HG02763 (cell line): ENCODE measurements at regions not wholly inside any gene's neighbourhood (a gene's known extent, or its start where the extent isn't known, plus 50 kb on each side); places are given as distances from the start of the nearest gene placed in this dataset.
"Not testable (repeated sequence)": the region's sequence is repeated elsewhere in the genome, so short reads cannot be mapped to it uniquely, and the experiment has no call there.

Experiments used
- ATAC-seq: cut with Tn5 transposase; IDR thresholded peaks from one replicate; pipeline ENCODE4 v1.9.1; 2021; ENCODE audit warnings: mild to moderate bottlenecking, moderate library complexity; ENCODE audit not compliant: unreplicated experiment

DNA sequence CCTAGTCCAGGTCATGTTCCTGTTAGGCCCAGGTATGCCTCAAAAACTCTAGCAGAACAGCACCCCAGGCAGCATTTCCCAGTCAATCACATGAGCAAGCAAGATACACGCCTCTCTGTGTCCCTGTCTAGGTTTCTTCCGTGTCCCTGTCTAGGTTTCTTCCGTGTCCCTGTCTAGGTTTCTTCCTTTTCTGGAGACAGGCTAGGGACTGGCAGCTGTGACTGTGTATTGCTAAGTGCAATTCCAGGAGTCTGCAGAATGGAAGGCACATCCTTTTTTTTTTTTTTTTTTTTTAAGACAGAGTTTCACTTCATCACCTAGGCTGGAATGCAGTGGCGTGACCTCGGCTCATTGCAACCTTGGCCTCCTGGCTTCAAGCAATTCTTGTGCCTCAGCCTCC is 77.6 kb downstream of the SETD4 start:
- no peak for ATAC-seq

DNA sequence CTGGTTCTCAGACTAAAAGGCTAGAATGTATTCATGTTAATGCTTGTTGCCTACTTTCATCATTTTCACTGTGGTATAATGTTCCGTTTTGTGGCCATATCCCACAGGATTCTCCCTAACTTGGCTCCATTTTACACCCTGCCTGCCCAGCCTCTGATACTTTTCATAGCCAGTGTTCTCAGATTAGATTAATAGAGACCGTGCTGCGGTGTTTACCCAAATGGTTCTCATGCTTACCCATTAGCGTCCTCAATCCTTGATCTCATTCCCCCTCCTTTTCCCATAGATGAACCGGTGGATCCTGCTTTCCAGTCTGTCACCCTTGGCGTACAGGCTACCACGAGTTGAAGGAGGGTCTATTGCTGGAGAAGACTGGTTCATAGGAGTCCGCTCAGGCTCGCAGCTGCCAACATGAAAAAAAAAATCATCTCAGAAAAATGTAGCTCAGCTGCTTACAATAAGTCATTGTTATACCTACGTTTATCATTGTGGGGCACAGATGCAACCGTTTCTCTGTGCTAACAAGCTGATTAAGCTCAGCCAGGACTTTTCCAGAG is 78.7 kb downstream of the SETD4 start:
- ATAC-seq = no peak

DNA sequence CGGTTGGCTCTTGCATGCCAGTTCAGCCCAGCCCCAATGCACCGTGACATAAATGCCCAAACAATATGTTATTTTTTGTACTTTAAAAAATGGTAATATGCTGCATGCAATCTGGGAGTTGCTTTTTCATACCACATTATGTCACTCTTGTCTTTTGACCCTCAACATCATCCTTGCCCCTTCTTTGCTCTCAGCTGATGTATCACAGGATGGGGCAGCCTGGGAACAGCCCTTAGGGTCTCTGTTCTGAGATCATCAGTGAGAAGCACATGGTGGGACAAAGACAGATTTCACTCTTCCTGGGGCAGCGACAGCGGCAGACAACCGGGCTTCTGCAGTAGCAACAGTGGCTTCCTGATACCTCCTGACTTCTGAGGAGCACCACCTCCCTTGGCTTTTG is 79.5 kb downstream of the SETD4 start:
- ATAC-seq = no peak

DNA sequence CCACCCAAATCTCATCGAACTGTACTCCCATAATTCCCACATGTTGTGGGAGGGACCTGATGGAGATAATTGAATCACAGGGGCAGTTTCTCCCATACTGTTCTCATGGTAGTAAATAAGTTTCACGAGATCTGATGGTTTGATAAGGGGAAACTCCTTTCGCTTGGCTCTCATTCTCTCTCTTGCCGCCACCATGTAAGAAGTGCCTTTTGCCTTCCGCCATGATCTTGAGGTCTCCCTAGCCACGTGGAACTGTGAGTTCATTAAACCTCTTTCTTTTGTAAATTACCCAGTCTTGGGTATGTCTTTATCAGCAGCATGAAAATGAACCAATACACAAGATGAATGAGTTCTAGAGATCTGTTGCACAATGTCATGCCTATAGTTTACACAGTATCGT is 82.5 kb downstream of the SETD4 start:
- ATAC-seq = not testable (repeated sequence)

DNA sequence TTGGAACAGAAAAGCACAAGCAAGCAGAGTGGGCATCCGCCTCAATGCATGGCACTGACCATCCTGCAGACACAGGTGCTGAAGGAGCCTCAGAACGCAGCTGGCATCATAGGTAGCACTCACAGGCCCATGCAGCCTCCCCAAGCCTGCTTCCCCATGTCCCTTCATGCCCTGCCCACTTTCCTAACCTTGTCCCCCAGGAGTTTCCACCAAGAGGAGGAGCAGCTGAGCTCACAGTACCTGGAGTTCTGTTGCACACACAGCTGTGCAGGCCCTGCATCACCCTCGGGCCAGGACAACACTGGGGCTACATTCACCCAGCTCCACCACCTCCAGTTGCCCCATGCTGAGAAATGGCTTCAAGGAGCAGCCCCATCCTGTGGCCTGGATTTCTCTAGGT is 83.4 kb downstream of the SETD4 start:
- no peak for ATAC-seq

DNA sequence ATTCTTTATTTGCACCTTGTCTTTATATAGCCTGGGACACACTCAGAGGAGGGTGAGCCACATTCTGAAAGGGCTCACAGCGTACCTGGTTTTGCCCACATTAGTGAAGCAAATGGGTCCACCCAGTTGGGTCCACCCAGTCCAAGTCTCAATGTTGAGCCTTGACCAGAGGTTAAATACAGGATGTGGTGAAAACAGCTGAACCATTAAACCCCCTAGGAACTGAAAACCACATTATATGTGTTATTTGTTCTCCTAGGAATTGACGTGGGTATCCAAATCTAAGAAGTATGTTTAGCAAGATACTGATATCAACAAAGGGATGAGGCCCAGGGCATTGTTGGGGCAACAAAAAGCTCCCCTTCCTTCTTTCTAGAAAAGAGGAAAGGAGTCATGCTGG is 83.8 kb downstream of the SETD4 start:
- no peak for ATAC-seq

DNA sequence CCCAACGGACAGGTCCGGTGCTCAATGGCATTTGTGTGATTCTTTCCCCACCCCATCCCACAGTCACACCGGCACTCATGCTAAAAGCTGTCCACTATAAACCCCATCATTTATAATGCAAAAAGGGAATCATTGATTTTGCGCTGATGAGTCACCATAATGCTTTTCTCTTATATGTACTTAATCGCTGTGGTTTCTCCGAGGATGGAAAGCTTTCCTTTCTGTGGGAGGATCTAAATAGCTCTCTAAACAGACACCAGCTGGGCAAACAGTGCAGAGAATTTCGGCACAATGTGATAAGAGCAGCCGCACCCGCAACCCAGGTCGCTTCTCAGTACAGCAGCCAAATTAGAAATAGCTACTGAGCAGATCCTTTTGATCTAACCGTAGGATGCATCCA is 85.6 kb downstream of the SETD4 start:
- ATAC-seq = no peak

DNA sequence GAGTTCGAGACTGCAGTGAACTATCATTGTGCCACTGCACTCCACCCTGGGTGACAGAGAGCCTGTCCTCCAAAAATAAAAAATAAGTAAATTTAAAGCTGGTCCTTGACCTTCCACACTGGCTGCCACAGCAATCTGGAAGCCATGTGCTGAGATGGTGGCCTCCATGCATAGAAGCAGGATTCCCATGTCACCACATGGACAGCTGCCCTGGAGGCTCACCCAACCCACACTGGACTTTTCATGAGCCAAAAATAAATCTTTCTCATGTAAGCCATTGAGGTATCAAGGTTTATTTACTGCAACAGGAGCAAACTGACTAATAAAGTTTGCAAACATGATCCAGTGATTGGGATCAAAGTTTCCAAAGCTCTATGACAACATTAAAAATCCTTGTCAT is 88.5 kb downstream of the SETD4 start:
- ATAC-seq = no peak

DNA sequence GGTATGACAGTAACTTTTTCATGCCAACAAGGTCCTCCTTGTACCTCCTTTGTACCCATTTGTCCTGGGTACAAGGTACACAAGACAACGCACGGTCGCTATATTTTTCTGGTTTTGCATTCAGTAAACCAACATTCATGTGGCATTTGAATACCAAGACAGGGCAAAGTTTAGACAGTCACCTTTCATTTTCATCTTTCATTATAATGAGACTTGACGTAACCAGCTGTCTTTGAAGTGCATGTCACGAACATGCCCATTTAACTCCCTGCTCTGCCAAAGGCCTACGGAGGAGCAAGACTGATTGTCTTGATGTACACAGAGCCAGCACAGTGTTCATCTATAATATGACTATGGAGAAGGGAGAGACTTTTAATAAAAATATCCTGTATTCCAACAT is 91.0 kb downstream of the SETD4 start:
- ATAC-seq = no peak

DNA sequence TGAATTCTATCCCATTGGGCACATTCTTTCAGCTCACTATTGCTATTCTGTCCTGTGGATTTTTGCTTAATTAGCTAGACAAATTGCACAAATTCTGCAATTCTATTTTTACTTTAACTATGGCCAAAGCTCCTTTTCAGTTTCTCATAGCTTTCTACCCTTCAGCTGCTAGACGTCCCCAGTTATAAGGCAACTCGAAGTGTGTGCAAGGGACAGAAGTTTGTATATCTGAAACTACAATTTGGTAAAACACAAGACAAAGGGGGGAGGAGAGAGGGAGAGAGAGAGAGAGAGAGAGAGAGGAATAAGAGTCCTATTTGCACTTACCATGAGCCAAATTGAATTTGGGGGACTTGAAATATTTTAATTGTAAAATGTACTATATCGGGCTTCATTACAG is 91.8 kb downstream of the SETD4 start:
- no peak for ATAC-seq

DNA sequence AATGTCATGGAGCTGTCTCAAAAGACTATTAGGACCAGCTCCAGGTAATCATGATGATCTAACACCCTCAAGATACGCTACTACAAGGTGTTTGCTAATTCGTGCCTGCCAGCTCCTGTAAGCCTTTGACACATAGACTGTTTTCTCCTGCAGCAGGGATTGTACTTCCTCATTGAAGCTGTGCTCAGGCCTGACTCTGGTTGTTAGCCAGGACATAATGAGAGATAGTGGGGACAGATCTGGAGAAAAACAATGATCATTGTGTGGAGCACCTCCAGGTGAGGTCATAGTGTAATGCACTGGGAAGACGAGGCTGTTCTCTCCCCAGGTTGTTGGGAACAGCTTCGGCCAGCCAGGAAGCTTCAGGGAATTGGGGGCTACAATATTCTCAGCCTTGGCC is 94.6 kb downstream of the SETD4 start:
- ATAC-seq = no peak

DNA sequence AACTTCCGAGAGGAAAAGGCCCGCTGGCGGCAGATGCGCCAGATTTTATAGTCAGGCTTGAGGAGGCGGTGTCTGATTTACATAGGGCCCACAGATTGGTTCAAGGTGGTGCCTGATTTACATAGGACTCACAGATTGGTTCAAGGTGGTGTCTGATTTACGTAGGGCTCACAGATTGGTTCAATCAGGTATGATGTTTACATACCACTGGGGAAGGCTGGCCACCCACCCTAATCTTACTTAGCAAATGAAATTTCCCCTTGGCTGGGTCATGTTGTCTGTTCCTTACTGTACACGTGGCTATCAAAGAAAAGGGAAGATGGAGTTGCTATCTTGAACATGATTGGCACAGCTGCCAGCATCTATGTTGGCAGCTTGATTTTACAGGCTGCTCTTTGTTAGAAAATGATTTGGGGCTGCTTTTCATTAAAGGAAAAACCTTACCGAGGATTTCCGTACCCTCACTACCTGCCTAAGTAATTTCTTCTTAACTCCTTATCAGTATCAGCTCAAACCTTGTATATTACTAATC is 96.3 kb downstream of the SETD4 start:
- ATAC-seq = no peak

DNA sequence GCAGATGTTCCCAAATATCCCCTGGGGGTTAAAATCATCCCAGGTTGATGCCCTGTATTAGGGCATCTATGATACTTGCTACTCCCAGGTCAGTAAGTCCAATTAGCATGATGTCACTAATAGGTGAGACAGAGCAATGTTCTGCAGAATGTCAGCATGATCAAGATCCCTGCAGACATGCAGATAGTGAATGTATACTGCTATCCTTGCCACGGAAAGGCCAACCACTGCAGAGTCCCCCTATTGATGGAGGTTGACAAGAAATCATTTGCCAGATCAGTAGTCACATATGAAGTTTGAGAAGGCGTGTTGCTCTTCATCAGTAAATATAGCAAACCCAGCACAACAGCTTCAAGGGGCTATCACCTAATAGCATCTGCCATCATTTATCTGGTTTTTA is 97.4 kb downstream of the SETD4 start:
- ATAC-seq = no peak

DNA sequence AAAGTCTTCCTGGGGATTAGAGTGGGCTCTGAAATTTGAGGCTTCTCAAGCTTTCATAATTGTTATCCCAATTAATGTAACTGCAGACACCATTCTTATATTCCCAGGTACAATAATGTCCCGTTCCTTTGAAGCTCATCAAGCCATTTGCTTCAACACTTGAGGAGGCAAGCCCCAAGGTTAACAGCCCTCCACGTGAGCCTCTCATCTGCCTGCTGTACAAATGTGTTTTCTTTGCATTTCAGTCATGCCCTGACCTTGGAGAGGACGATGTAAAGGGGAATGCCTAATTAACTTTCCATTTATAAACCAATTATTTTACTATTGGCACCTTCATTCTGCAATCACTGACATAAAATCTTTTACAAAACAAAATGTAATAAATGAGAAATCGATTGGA is 106.3 kb downstream of the SETD4 start:
- ATAC-seq = no peak

DNA sequence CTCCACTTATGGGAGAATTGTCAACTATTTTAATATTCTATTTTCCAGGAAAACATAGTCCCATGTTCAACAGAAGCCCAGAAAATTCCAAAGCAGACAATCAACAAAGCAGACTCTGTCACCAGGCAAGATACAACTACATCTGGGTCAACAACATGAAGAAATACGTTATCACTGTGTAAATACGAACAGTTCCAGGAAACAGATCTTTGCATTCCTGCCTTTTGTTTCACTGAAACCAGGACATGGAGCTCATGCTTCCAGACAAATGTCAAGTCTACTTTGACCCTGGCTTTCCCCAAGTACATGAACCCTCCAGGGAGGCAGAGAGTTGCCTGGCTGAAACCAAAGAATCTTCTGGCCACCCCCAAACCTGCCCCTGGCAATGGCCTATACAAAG is 106.7 kb downstream of the SETD4 start:
- no peak for ATAC-seq

DNA sequence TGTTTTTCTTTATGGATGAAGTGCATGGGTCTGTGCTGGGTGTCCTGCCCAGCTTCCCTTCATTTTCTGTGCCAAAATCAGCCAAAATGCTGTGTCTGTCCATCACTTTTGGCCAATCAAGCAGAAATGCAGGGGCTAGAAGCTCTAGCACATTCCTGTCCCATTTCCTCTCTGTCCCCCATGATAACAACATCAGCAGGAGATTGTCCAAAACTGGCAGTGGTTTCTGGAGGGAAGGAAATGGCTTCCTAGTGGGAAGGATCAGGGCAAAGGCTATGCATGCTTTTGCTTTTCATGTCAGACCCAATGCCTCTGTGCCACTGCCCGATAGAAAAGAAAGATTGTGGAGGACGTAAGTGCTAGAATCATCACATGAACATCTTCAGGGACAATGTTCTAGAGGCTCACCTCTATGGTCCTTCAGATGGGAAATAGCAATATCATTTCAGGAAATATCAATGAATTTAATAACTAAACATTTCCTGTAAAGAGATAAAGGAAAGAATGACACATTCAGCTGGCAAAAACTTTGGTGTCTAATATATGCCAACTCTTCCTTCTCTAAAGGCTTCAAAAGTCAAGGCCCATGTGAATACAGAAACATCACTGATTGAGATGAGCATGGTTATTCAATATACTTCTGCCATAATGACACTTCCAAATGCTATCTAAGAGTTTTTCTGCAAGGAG is 107.5 kb downstream of the SETD4 start:
- ATAC-seq = no peak

DNA sequence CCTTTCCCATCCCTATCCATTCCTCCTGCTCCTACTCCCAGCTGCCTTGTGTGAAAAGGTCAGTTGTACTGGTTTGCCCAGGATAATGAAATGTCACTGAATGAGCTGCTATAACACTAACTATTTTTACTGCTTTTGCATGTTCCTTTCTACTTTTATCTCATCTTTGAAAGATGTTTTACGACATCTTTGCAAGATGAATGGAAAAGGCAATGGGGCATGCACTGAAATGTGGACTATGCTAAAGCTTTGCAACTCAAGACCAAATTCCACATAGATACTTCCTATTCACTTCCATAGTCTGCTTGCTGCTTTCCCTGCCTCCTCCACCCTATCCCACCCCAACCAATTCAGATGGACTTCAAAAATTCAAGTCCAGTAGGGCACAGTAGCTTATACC is 111.3 kb downstream of the SETD4 start:
- ATAC-seq = no peak

DNA sequence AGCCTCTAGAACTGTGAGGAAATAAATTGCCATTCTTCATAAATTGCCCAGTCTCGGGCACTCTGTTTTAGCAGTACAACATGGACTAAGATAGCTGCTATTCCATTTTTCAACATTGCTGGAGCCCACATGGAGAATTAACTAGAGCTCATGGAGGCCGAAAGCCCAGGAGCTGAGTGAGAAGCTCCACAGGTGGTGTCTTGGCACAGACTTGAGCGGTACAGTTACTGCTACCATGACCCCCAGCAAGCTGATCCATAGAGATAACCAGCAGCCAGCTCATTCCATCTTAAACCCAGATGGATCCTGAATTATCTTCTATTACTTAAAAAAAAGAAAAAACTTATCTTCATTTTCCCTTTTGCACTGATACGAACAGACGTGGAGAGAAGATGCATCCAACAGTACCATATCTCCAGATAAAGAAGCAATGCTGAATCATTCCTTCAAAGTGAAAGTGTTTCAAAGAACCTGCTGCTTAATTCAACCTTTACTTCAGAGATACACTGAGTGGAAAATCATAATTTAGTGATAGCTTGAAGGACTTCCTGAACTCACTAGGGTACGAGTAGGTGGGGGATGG is 115.1 kb downstream of the SETD4 start:
- no peak for ATAC-seq

DNA sequence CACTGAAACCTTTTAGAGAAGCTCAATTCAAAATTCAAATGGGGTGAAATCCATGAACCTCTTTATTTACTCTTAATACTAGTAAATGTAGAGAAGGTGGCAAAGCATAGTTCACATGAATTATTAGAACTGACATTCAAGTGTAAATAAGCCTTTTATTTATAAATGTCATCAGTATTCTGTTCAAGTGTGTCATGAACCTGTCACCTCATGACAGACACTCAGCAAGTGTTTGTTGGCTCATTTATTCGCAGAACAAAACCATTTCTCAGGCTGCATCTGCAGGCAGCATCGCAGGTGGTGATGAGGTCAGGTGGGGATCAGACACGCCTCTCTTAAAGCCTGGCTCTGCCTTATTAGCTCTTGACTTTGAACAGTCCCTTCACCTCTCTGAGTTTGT is 116.6 kb downstream of the SETD4 start:
- ATAC-seq = no peak

DNA sequence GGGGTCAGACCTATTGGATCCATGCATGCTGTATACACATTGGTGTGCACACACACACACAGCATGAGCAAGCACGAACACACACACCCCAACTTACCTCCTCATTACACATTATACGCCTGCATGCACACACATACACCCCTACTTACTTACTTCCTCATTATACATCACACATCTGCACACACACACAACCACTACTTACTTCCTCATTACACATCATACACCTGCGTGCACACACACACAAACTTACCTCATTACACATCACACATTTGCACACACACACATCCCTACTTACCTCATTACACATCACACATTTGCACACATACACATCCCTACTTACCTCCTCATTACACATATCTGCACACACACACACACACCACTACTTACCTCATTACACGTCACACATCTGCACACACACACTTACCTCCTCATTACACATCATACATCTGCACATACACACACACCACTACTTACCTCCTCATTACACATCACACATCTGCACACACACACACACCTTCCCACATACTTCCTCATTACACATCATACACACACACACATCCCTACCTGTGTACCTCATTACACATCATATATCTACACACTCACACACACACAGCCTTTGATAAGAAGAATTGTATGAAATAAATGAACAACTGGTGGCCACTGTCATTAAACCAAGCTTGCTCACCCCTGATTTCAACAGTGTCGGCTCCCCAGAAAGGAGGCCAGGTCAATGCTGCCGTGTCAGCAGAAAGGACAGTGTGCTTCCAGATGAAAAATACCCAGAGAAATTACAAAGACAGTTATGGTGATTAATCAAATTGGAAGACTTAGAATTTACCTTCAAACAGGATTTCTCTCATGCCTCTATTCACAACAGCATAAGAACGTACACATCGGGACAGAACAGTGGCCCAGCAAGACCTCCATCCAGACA is 117.8 kb downstream of the SETD4 start:
- no peak for ATAC-seq
